C4-2B (cell line): ENCODE measurements at regions not wholly inside any gene's neighbourhood (a gene's known extent, or its start where the extent isn't known, plus 50 kb on each side); places are given as distances from the start of the nearest gene placed in this dataset.

Experiments used
- CTCF ChIP-seq: fragments of 450-650 bp; conservative IDR thresholded peaks from 2 replicates; pipeline ENCODE4 v1.5.1; 2017; ENCODE audit warnings: mild to moderate bottlenecking
- ZFX ChIP-seq: fragments of 450-650 bp; IDR thresholded peaks from 2 replicates; pipeline ENCODE4 v1.6.1; 2017

- TF ChIP-seq CTCF (no peak), ZFX (no peak)
Observed at GRCh38 chr3:127106053-127106452, 86.9 kb upstream of the PRR23E start.
